PC-9 (cell line): ENCODE measurements at regions not wholly inside any gene's neighbourhood (a gene's known extent, or its start where the extent isn't known, plus 50 kb on each side); places are given as distances from the start of the nearest gene placed in this dataset.

Experiments
- CTCF ChIP-seq: fragments of 200-600 bp; sonication (generic); conservative IDR thresholded peaks from 2 replicates; pipeline ENCODE4 v1.6.1; 2017; ENCODE audit warnings: mixed run types, antibody characterized with exemption, mild to moderate bottlenecking, moderate library complexity
- EZH2 ChIP-seq: fragments of 200-600 bp; sonication (generic); IDR thresholded peaks from 2 replicates; pipeline ENCODE4 v1.8.0; 2017; ENCODE audit warnings: antibody characterized with exemption, low read depth

- TF ChIP-seq CTCF (no peak), EZH2 (no peak)
These were observed 140.6 kb upstream of the SLITRK3 start for GRCh38 chr3:165336786-165337185.
